H1 (cell line): ENCODE measurements at regions not wholly inside any gene's neighbourhood (a gene's known extent, or its start where the extent isn't known, plus 50 kb on each side); places are given as distances from the start of the nearest gene placed in this dataset.
"Not testable (repeated sequence)": the region's sequence is repeated elsewhere in the genome, so short reads cannot be mapped to it uniquely, and the experiment has no call there.

Experiments used
- CTCF ChIA-PET: fragments of 300-600 bp; sonication (Branson Sonifier 250); formaldehyde crosslinking; loops from one replicate; lab custom pipeline; 2021; ENCODE audit not compliant: partially characterized antibody; lab: Charles Lee
- POLR2A ChIA-PET: fragments of 300-600 bp; sonication (Branson Sonifier 250); formaldehyde crosslinking; loops from one replicate; lab custom pipeline; 2021; ENCODE audit warnings: inconsistent platforms; ENCODE audit not compliant: partially characterized antibody; lab: Charles Lee
- DNase-seq, 2 experiments: peaks; one replicate each; pipeline versions ENCODE4 v3.0.0 to v3.0.0-alpha.2; 2010 to 2022; ENCODE audit warnings: low spot score in 2 of 2, low read depth in 1 of 2, mixed read lengths in 1 of 2
- FAIRE-seq: peaks from 2 replicates; lab custom pipeline; 2011; peaks lifted over from hg19 to GRCh38; lab: Jason Lieb, UNC
- H2AFZ ChIP-seq: 2 replicates; pipeline ENCODE4 v1.8.1; 2012; ENCODE audit warnings: low read length, inconsistent platforms
- H2AK5ac ChIP-seq: 2 replicates; pipeline ENCODE4 v1.6.1; 2013; ENCODE audit warnings: low read depth, low read length
- H2BK120ac ChIP-seq: replicated peaks from 2 replicates; pipeline ENCODE3; 2013; ENCODE audit warnings: low read depth, low read length, inconsistent platforms
- H2BK12ac ChIP-seq: 2 replicates; pipeline ENCODE4 v1.6.1; 2013; ENCODE audit warnings: low read depth, low read length
- H2BK15ac ChIP-seq: 2 replicates; pipeline ENCODE4 v1.6.1; 2013; ENCODE audit warnings: low read length
- H2BK20ac ChIP-seq: 2 replicates; pipeline ENCODE4 v1.6.1; 2013; ENCODE audit warnings: low read length
- H2BK5ac ChIP-seq: 2 replicates; pipeline ENCODE4 v1.6.1; 2013; ENCODE audit warnings: low read depth, low read length
- H3K14ac ChIP-seq: 2 replicates; pipeline ENCODE4 v1.6.1; 2013; ENCODE audit warnings: inconsistent platforms; ENCODE audit not compliant: insufficient read length
- H3K18ac ChIP-seq: 2 replicates; pipeline ENCODE4 v1.6.1; 2013; ENCODE audit warnings: low read length; ENCODE audit errors: extremely low read depth
- H3K23ac ChIP-seq: 2 replicates; pipeline ENCODE4 v1.6.1; 2013; ENCODE audit warnings: inconsistent platforms; ENCODE audit not compliant: insufficient read length
- H3K23me2 ChIP-seq: 2 replicates; pipeline ENCODE4 v1.6.1; 2013; ENCODE audit warnings: low read depth, low read length
- H3K27ac ChIP-seq: 2 replicates; pipeline ENCODE4 v1.6.1; 2011; ENCODE audit warnings: low read depth, low read length, inconsistent platforms
- H3K27me3 ChIP-seq, 4 experiments: replicated peaks in 1 of 4; 1 replicate in 1 of 4; 2 replicates in 3 of 4; pipeline versions ENCODE4 v1.6.1 to v1.8.1; 2011 to 2013; ENCODE audit warnings: low read length in 3 of 4, mild to moderate bottlenecking in 3 of 4, inconsistent platforms in 2 of 4, mixed read lengths in 2 of 4, moderate library complexity in 1 of 4; ENCODE audit not compliant: control insufficient read depth in 3 of 4, insufficient read depth in 3 of 4; ENCODE audit errors: extremely low read depth in 1 of 4
- H3K36me3 ChIP-seq, 4 experiments: 2 replicates each; pipeline versions ENCODE4 v1.6.1 to v1.8.1; 2011 to 2013; ENCODE audit warnings: mild to moderate bottlenecking in 4 of 4, low read length in 3 of 4, moderate library complexity in 2 of 4, control low read depth in 1 of 4, inconsistent platforms in 1 of 4; ENCODE audit not compliant: insufficient read depth in 4 of 4, control insufficient read depth in 2 of 4
- H3K4ac ChIP-seq: replicated peaks from 2 replicates; pipeline ENCODE3; 2013; ENCODE audit warnings: low read length, low read depth, mixed read lengths, inconsistent platforms; ENCODE audit not compliant: insufficient read length
- H3K4me1 ChIP-seq, 4 experiments: replicated peaks in 1 of 4; 1 replicate in 1 of 4; 2 replicates in 3 of 4; pipeline versions ENCODE4 v1.6.1 to v1.8.1; 2011 to 2013; ENCODE audit warnings: low read length in 3 of 4, inconsistent platforms in 2 of 4, mixed read lengths in 1 of 4; ENCODE audit not compliant: insufficient read depth in 4 of 4, control insufficient read depth in 3 of 4
- H3K4me2 ChIP-seq, 2 experiments: 2 replicates each; pipeline versions ENCODE4 v1.6.1 to v1.8.1; 2011 to 2013; ENCODE audit warnings: low read depth in 2 of 2, low read length in 2 of 2, control low read depth in 1 of 2, inconsistent platforms in 1 of 2, mild to moderate bottlenecking in 1 of 2; ENCODE audit not compliant: insufficient read depth in 1 of 2
- H3K4me3 ChIP-seq, 4 experiments: fragments of 200-600, 300-600 bp in 1 of 4; sonication (generic), shearing (Covaris generic), sonication (Bioruptor Twin) in 1 of 4; 2 replicates each; pipeline versions ENCODE4 v1.5.1 to v1.8.1; 2011 to 2016; ENCODE audit warnings: low read length in 4 of 4, low read depth in 3 of 4, control low read depth in 2 of 4, inconsistent platforms in 2 of 4, mild to moderate bottlenecking in 2 of 4, mixed read lengths in 1 of 4, moderate library complexity in 1 of 4; ENCODE audit not compliant: insufficient read depth in 2 of 4; ENCODE audit errors: extremely low read depth in 1 of 4
- H3K56ac ChIP-seq: replicated peaks from 2 replicates; pipeline ENCODE3; 2013; ENCODE audit warnings: low read depth, mild to moderate bottlenecking, mixed read lengths, low read length, inconsistent platforms; ENCODE audit not compliant: insufficient read length
- H3K79me1 ChIP-seq: 2 replicates; pipeline ENCODE4 v1.6.1; 2013; ENCODE audit warnings: low read depth, low read length, control low read depth
- H3K79me2 ChIP-seq, 2 experiments: 2 replicates each; pipeline versions ENCODE4 v1.6.1 to v1.8.1; 2012 to 2013; ENCODE audit warnings: low read length in 2 of 2, mild to moderate bottlenecking in 2 of 2, inconsistent platforms in 1 of 2; ENCODE audit not compliant: insufficient read depth in 2 of 2, control insufficient read depth in 1 of 2
- H3K9ac ChIP-seq, 4 experiments: replicated peaks in 1 of 4; 1 replicate in 1 of 4; 2 replicates in 3 of 4; pipeline versions ENCODE4 v1.6.1 to v1.8.1; 2011 to 2013; ENCODE audit warnings: low read depth in 3 of 4, low read length in 3 of 4, control low read depth in 2 of 4, mild to moderate bottlenecking in 2 of 4, moderate library complexity in 2 of 4, inconsistent platforms in 1 of 4; ENCODE audit errors: extremely low read depth in 1 of 4
- H3K9me3 ChIP-seq, 2 experiments: 2 replicates each; pipeline versions ENCODE4 v1.6.1 to v1.8.1; 2012 to 2013; ENCODE audit warnings: mild to moderate bottlenecking in 2 of 2, moderate library complexity in 2 of 2, control low read depth in 1 of 2, inconsistent platforms in 1 of 2, low read depth in 1 of 2, low read length in 1 of 2, mixed read lengths in 1 of 2; ENCODE audit not compliant: insufficient read depth in 2 of 2
- H4K20me1 ChIP-seq, 2 experiments: replicated peaks in 1 of 2; 2 replicates each; pipeline versions ENCODE3 to v1.8.1; 2011 to 2013; ENCODE audit warnings: inconsistent platforms in 2 of 2, low read length in 2 of 2, mild to moderate bottlenecking in 1 of 2; ENCODE audit not compliant: insufficient read depth in 2 of 2, control insufficient read depth in 1 of 2
- H4K5ac ChIP-seq: 2 replicates; pipeline ENCODE4 v1.6.1; 2013; ENCODE audit warnings: low read length, low read depth, mixed read lengths, inconsistent platforms; ENCODE audit not compliant: insufficient read length
- H4K8ac ChIP-seq: 2 replicates; pipeline ENCODE4 v1.8.0; 2013; ENCODE audit warnings: mild to moderate bottlenecking, moderate library complexity, low read length, inconsistent platforms; ENCODE audit not compliant: insufficient read depth; ENCODE audit errors: extremely low read depth
- H4K91ac ChIP-seq: replicated peaks from 2 replicates; pipeline ENCODE3; 2013; ENCODE audit warnings: low read length, mixed read lengths, inconsistent platforms; ENCODE audit not compliant: insufficient read length
- WGBS, 2 experiments: shearing (Covaris generic) in 1 of 2; methylation state at CpG; one replicate each; pipeline versions ENCODE4 v1.1.6 to v1.1.7; 2013 to 2015; ENCODE audit warnings: low lambda C conversion rate in 2 of 2, mixed read lengths in 2 of 2, inconsistent platforms in 1 of 2, low coverage in 1 of 2, missing lambda C conversion rate in 1 of 2; ENCODE audit not compliant: insufficient replicate concordance in 2 of 2, insufficient coverage in 1 of 2, insufficient read length in 1 of 2; ENCODE audit errors: extremely low coverage in 1 of 2, missing lambda C conversion rate in 1 of 2; 5-methylcytosine and 5-hydroxymethylcytosine counted together

DNA sequence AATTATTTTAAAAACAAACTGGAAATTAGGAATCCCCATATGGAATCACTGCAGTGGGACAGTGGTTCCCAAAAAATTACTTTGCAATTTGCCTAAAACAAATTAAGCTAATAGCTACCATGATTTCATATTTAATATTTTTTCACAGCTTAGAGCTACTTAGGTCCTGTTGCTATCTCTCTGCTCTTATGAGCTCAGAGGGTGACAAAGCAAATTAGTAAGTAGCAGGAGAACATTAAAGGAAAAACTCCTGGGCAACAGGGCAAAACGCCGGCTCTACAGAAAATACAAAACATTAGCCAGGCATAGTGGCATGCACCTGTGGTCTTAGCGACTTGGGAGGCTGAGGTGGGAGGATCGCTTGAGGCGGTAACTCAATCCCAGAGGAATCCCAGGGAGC is 83.8 kb upstream of the RPRML start:
- H2BK12ac ChIP-seq: not testable (repeated sequence)

DNA sequence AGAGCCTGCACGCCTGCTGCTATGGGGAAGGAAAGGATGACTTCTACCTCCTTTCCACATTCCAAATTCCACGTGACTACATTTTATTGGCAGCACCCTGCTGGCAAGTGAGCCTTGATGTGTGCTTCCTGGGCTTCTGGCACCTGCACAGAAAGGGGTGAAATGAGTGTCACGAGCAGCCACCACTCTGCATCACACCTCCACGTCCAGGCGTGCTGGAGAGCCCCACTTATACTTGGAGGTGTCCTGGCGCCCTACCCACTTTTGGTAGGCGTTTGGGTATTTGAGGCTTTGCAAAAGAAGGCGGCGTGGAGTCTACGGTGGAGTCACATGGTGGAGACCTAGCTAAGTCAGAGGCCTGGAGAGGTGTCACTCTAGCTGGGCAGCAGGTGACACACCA is 81.0 kb upstream of the RPRML start:
- not testable (repeated sequence) for H2AK5ac ChIP-seq, H3K4me1 ChIP-seq, H3K27me3 ChIP-seq, FAIRE-seq, DNase-seq, H4K91ac ChIP-seq, H2BK12ac ChIP-seq, H3K23me2 ChIP-seq, H3K56ac ChIP-seq, H3K18ac ChIP-seq, H2BK5ac ChIP-seq, H3K9me3 ChIP-seq, H4K5ac ChIP-seq, H3K23ac ChIP-seq, H3K27ac ChIP-seq, H3K4me3 ChIP-seq, H4K20me1 ChIP-seq, H4K8ac ChIP-seq, H3K14ac ChIP-seq, H3K4ac ChIP-seq, H3K36me3 ChIP-seq, H3K4me2 ChIP-seq, H2BK120ac ChIP-seq, H2BK20ac ChIP-seq, H2AFZ ChIP-seq, H2BK15ac ChIP-seq, H3K9ac ChIP-seq, H3K79me2 ChIP-seq, H3K79me1 ChIP-seq
- POLR2A ChIA-PET: interaction anchor here (1.0 kb wide), 2 partner anchors 17 to 117 kb away, joined by 3 to 4 read pairs; no protein-coding TSS in a partner anchor
- CTCF ChIA-PET: interaction anchor here (0.6 to 1.1 kb wide), 2 partner anchors 115 to 197 kb away, joined by 3 read pairs; no protein-coding TSS in a partner anchor
- WGBS, 2 experiments: 90% methylated on average over 10 of the region's 10 CpGs; no CpG with 5 or more reads in 1 of the 2 experiments

More for the DNA sequence above, 83.8 kb upstream of the RPRML start:
- H3K4me2 ChIP-seq, H2BK5ac ChIP-seq, H2BK20ac ChIP-seq, H4K5ac ChIP-seq, H3K9ac ChIP-seq, H4K91ac ChIP-seq, H2AK5ac ChIP-seq, H2BK15ac ChIP-seq, FAIRE-seq, H3K79me2 ChIP-seq, H3K27ac ChIP-seq, H3K56ac ChIP-seq, H4K20me1 ChIP-seq, H3K4me1 ChIP-seq, H3K27me3 ChIP-seq, H3K23ac ChIP-seq, H4K8ac ChIP-seq, H3K4ac ChIP-seq, H3K79me1 ChIP-seq, DNase-seq, H3K9me3 ChIP-seq, H2BK120ac ChIP-seq, H3K36me3 ChIP-seq, POLR2A ChIA-PET, H2AFZ ChIP-seq, H3K18ac ChIP-seq, H3K14ac ChIP-seq, H3K23me2 ChIP-seq, H3K4me3 ChIP-seq: not testable (repeated sequence)
- 97% methylated on average over 5 of the region's 5 CpGs; no CpG with 5 or more reads in 1 of the 2 experiments for WGBS, 2 experiments
- CTCF ChIA-PET: interaction anchor here (1.9 kb wide), 1 partner anchor 121 kb away, joined by 7 read pairs; no protein-coding TSS in a partner anchor
